H1 (cell line): ENCODE measurements at regions not wholly inside any gene's neighbourhood (a gene's known extent, or its start where the extent isn't known, plus 50 kb on each side); places are given as distances from the start of the nearest gene placed in this dataset.
A peak's percentile ranks its signal among the peaks of the same experiment; 100 is the strongest.

Source experiments
- CTCF ChIA-PET: fragments of 300-600 bp; sonication (Branson Sonifier 250); formaldehyde crosslinking; loops from one replicate; lab custom pipeline; 2021; ENCODE audit not compliant: partially characterized antibody; lab: Charles Lee
- POLR2A ChIA-PET: fragments of 300-600 bp; sonication (Branson Sonifier 250); formaldehyde crosslinking; loops from one replicate; lab custom pipeline; 2021; ENCODE audit warnings: inconsistent platforms; ENCODE audit not compliant: partially characterized antibody; lab: Charles Lee
- DNase-seq, 2 experiments: peaks; one replicate each; pipeline versions ENCODE4 v3.0.0 to v3.0.0-alpha.2; 2010 to 2022; ENCODE audit warnings: low spot score in 2 of 2, low read depth in 1 of 2, mixed read lengths in 1 of 2
- FAIRE-seq: peaks from 2 replicates; lab custom pipeline; 2011; peaks lifted over from hg19 to GRCh38; lab: Jason Lieb, UNC
- H2AFZ ChIP-seq: 2 replicates; pipeline ENCODE4 v1.8.1; 2012; ENCODE audit warnings: low read length, inconsistent platforms
- H2AK5ac ChIP-seq: 2 replicates; pipeline ENCODE4 v1.6.1; 2013; ENCODE audit warnings: low read depth, low read length
- H2BK120ac ChIP-seq: replicated peaks from 2 replicates; pipeline ENCODE3; 2013; ENCODE audit warnings: low read depth, low read length, inconsistent platforms
- H2BK12ac ChIP-seq: 2 replicates; pipeline ENCODE4 v1.6.1; 2013; ENCODE audit warnings: low read depth, low read length
- H2BK15ac ChIP-seq: 2 replicates; pipeline ENCODE4 v1.6.1; 2013; ENCODE audit warnings: low read length
- H2BK20ac ChIP-seq: 2 replicates; pipeline ENCODE4 v1.6.1; 2013; ENCODE audit warnings: low read length
- H2BK5ac ChIP-seq: 2 replicates; pipeline ENCODE4 v1.6.1; 2013; ENCODE audit warnings: low read depth, low read length
- H3K14ac ChIP-seq: 2 replicates; pipeline ENCODE4 v1.6.1; 2013; ENCODE audit warnings: inconsistent platforms; ENCODE audit not compliant: insufficient read length
- H3K18ac ChIP-seq: 2 replicates; pipeline ENCODE4 v1.6.1; 2013; ENCODE audit warnings: low read length; ENCODE audit errors: extremely low read depth
- H3K23ac ChIP-seq: 2 replicates; pipeline ENCODE4 v1.6.1; 2013; ENCODE audit warnings: inconsistent platforms; ENCODE audit not compliant: insufficient read length
- H3K23me2 ChIP-seq: 2 replicates; pipeline ENCODE4 v1.6.1; 2013; ENCODE audit warnings: low read depth, low read length
- H3K27ac ChIP-seq: 2 replicates; pipeline ENCODE4 v1.6.1; 2011; ENCODE audit warnings: low read depth, low read length, inconsistent platforms
- H3K27me3 ChIP-seq, 4 experiments: replicated peaks in 1 of 4; 1 replicate in 1 of 4; 2 replicates in 3 of 4; pipeline versions ENCODE4 v1.6.1 to v1.8.1; 2011 to 2013; ENCODE audit warnings: low read length in 3 of 4, mild to moderate bottlenecking in 3 of 4, inconsistent platforms in 2 of 4, mixed read lengths in 2 of 4, moderate library complexity in 1 of 4; ENCODE audit not compliant: control insufficient read depth in 3 of 4, insufficient read depth in 3 of 4; ENCODE audit errors: extremely low read depth in 1 of 4
- H3K36me3 ChIP-seq, 4 experiments: 2 replicates each; pipeline versions ENCODE4 v1.6.1 to v1.8.1; 2011 to 2013; ENCODE audit warnings: mild to moderate bottlenecking in 4 of 4, low read length in 3 of 4, moderate library complexity in 2 of 4, control low read depth in 1 of 4, inconsistent platforms in 1 of 4; ENCODE audit not compliant: insufficient read depth in 4 of 4, control insufficient read depth in 2 of 4
- H3K4ac ChIP-seq: replicated peaks from 2 replicates; pipeline ENCODE3; 2013; ENCODE audit warnings: low read length, low read depth, mixed read lengths, inconsistent platforms; ENCODE audit not compliant: insufficient read length
- H3K4me1 ChIP-seq, 4 experiments: replicated peaks in 1 of 4; 1 replicate in 1 of 4; 2 replicates in 3 of 4; pipeline versions ENCODE4 v1.6.1 to v1.8.1; 2011 to 2013; ENCODE audit warnings: low read length in 3 of 4, inconsistent platforms in 2 of 4, mixed read lengths in 1 of 4; ENCODE audit not compliant: insufficient read depth in 4 of 4, control insufficient read depth in 3 of 4
- H3K4me2 ChIP-seq, 2 experiments: 2 replicates each; pipeline versions ENCODE4 v1.6.1 to v1.8.1; 2011 to 2013; ENCODE audit warnings: low read depth in 2 of 2, low read length in 2 of 2, control low read depth in 1 of 2, inconsistent platforms in 1 of 2, mild to moderate bottlenecking in 1 of 2; ENCODE audit not compliant: insufficient read depth in 1 of 2
- H3K4me3 ChIP-seq, 4 experiments: fragments of 200-600, 300-600 bp in 1 of 4; sonication (generic), shearing (Covaris generic), sonication (Bioruptor Twin) in 1 of 4; 2 replicates each; pipeline versions ENCODE4 v1.5.1 to v1.8.1; 2011 to 2016; ENCODE audit warnings: low read length in 4 of 4, low read depth in 3 of 4, control low read depth in 2 of 4, inconsistent platforms in 2 of 4, mild to moderate bottlenecking in 2 of 4, mixed read lengths in 1 of 4, moderate library complexity in 1 of 4; ENCODE audit not compliant: insufficient read depth in 2 of 4; ENCODE audit errors: extremely low read depth in 1 of 4
- H3K56ac ChIP-seq: replicated peaks from 2 replicates; pipeline ENCODE3; 2013; ENCODE audit warnings: low read depth, mild to moderate bottlenecking, mixed read lengths, low read length, inconsistent platforms; ENCODE audit not compliant: insufficient read length
- H3K79me1 ChIP-seq: 2 replicates; pipeline ENCODE4 v1.6.1; 2013; ENCODE audit warnings: low read depth, low read length, control low read depth
- H3K79me2 ChIP-seq, 2 experiments: 2 replicates each; pipeline versions ENCODE4 v1.6.1 to v1.8.1; 2012 to 2013; ENCODE audit warnings: low read length in 2 of 2, mild to moderate bottlenecking in 2 of 2, inconsistent platforms in 1 of 2; ENCODE audit not compliant: insufficient read depth in 2 of 2, control insufficient read depth in 1 of 2
- H3K9ac ChIP-seq, 4 experiments: replicated peaks in 1 of 4; 1 replicate in 1 of 4; 2 replicates in 3 of 4; pipeline versions ENCODE4 v1.6.1 to v1.8.1; 2011 to 2013; ENCODE audit warnings: low read depth in 3 of 4, low read length in 3 of 4, control low read depth in 2 of 4, mild to moderate bottlenecking in 2 of 4, moderate library complexity in 2 of 4, inconsistent platforms in 1 of 4; ENCODE audit errors: extremely low read depth in 1 of 4
- H3K9me3 ChIP-seq, 2 experiments: 2 replicates each; pipeline versions ENCODE4 v1.6.1 to v1.8.1; 2012 to 2013; ENCODE audit warnings: mild to moderate bottlenecking in 2 of 2, moderate library complexity in 2 of 2, control low read depth in 1 of 2, inconsistent platforms in 1 of 2, low read depth in 1 of 2, low read length in 1 of 2, mixed read lengths in 1 of 2; ENCODE audit not compliant: insufficient read depth in 2 of 2
- H4K20me1 ChIP-seq, 2 experiments: replicated peaks in 1 of 2; 2 replicates each; pipeline versions ENCODE3 to v1.8.1; 2011 to 2013; ENCODE audit warnings: inconsistent platforms in 2 of 2, low read length in 2 of 2, mild to moderate bottlenecking in 1 of 2; ENCODE audit not compliant: insufficient read depth in 2 of 2, control insufficient read depth in 1 of 2
- H4K5ac ChIP-seq: 2 replicates; pipeline ENCODE4 v1.6.1; 2013; ENCODE audit warnings: low read length, low read depth, mixed read lengths, inconsistent platforms; ENCODE audit not compliant: insufficient read length
- H4K8ac ChIP-seq: 2 replicates; pipeline ENCODE4 v1.8.0; 2013; ENCODE audit warnings: mild to moderate bottlenecking, moderate library complexity, low read length, inconsistent platforms; ENCODE audit not compliant: insufficient read depth; ENCODE audit errors: extremely low read depth
- H4K91ac ChIP-seq: replicated peaks from 2 replicates; pipeline ENCODE3; 2013; ENCODE audit warnings: low read length, mixed read lengths, inconsistent platforms; ENCODE audit not compliant: insufficient read length
- CTCF ChIP-seq, 3 experiments: IDR thresholded peaks; 1 replicate in 2 of 3; 2 replicates in 1 of 3; pipeline versions ENCODE4 v1.5.1 to v1.6.1; 2011; ENCODE audit warnings: low read length in 3 of 3, mild to moderate bottlenecking in 3 of 3, inconsistent platforms in 2 of 3, low read depth in 1 of 3, moderate library complexity in 1 of 3; ENCODE audit not compliant: insufficient read depth in 1 of 3; ENCODE audit errors: control extremely low read depth in 1 of 3
- SRF ChIP-seq: IDR thresholded peaks from 2 replicates; pipeline ENCODE4 v1.6.1; 2011; ENCODE audit warnings: mild to moderate bottlenecking, low read depth, low read length, moderate library complexity
- YY1 ChIP-seq: IDR thresholded peaks from 2 replicates; pipeline ENCODE4 v1.6.1; 2011; ENCODE audit warnings: low read depth, mild to moderate bottlenecking, low read length
- WGBS, 2 experiments: shearing (Covaris generic) in 1 of 2; methylation state at CpG; one replicate each; pipeline versions ENCODE4 v1.1.6 to v1.1.7; 2013 to 2015; ENCODE audit warnings: low lambda C conversion rate in 2 of 2, mixed read lengths in 2 of 2, inconsistent platforms in 1 of 2, low coverage in 1 of 2, missing lambda C conversion rate in 1 of 2; ENCODE audit not compliant: insufficient replicate concordance in 2 of 2, insufficient coverage in 1 of 2, insufficient read length in 1 of 2; ENCODE audit errors: extremely low coverage in 1 of 2, missing lambda C conversion rate in 1 of 2; 5-methylcytosine and 5-hydroxymethylcytosine counted together

GRCh38 chr18:79608999-79609461 is 70.6 kb upstream of the CTDP1 start:
- H3K9me3 ChIP-seq = peaks cover 0 to 5% of the 10 kb centered on the region in 2 experiments; a peak in 1 of 4 replicates
- no peak overlapping the region for H2BK20ac ChIP-seq
- H3K36me3 ChIP-seq = no peaks in the 10 kb centered on the region
- peaks cover 0 to 2% (median 0%) of the 10 kb centered on the region in 4 experiments; a peak in 1 of 7 replicates for H3K27me3 ChIP-seq
- H2AK5ac ChIP-seq = no peak overlapping the region
- H4K5ac ChIP-seq = no peak overlapping the region
- H4K8ac ChIP-seq = no peak overlapping the region
- CTCF ChIA-PET = interaction anchor here (1.5 kb wide), 2 partner anchors 16 to 80 kb away, joined by 3 read pairs; no protein-coding TSS in a partner anchor
- 78% methylated on average over 10 of the region's 11 CpGs; no CpG with 5 or more reads in 1 of the 2 experiments for WGBS, 2 experiments
- H2AFZ ChIP-seq = no peak overlapping the region
- peak overlapping the region; percentile 15 for H4K91ac ChIP-seq
- no peak overlapping the region for H2BK15ac ChIP-seq
- no peak overlapping the region for H2BK12ac ChIP-seq
- no peaks in the 10 kb centered on the region; the same call in none of the 2 replicates for H3K79me1 ChIP-seq
- H3K23me2 ChIP-seq = no peaks in the 10 kb centered on the region
- no peak overlapping the region for H3K27ac ChIP-seq
- no peak overlapping the region for H3K18ac ChIP-seq
- H3K4me2 ChIP-seq = no peak overlapping the region
- DNase-seq (peak in 1 of 2 experiments; percentile 45), FAIRE-seq (no peak)
- no peak overlapping the region for H3K14ac ChIP-seq
- no peak overlapping the region for H2BK120ac ChIP-seq
- H3K4me3 ChIP-seq = no peak overlapping the region
- H3K4me1 ChIP-seq = peaks cover 0 to 14% (median 0%) of the 10 kb centered on the region in 4 experiments; a peak in 3 of 7 replicates
- H4K20me1 ChIP-seq = peaks cover 0 to 2% of the 10 kb centered on the region in 2 experiments
- POLR2A ChIA-PET = no interaction called here
- no peak overlapping the region for H3K4ac ChIP-seq
- H3K23ac ChIP-seq = no peak overlapping the region
- no peak overlapping the region for H2BK5ac ChIP-seq
- no peaks in the 10 kb centered on the region for H3K79me2 ChIP-seq
- no peak overlapping the region for H3K56ac ChIP-seq
- no peak overlapping the region for H3K9ac ChIP-seq
- TF ChIP-seq YY1 (no peak), CTCF (IDR thresholded peaks at IDR 0.05; ENCODE audit: control extremely low read depth in 1 of 3, insufficient read depth in 1 of 3, low read depth in 1 of 3, low read length in 3 of 3) (no peak), SRF (no peak)
